HG03139 (cell line): ENCODE measurements at regions not wholly inside any gene's neighbourhood (a gene's known extent, or its start where the extent isn't known, plus 50 kb on each side); places are given as distances from the start of the nearest gene placed in this dataset.

Experiments
- ATAC-seq: cut with Tn5 transposase; IDR thresholded peaks from one replicate; pipeline ENCODE4 v1.9.1; 2021; ENCODE audit not compliant: unreplicated experiment

GRCh38 chr2:215772634-215773563, 240.5 kb downstream of the MREG start:
- no peak for ATAC-seq

DNA sequence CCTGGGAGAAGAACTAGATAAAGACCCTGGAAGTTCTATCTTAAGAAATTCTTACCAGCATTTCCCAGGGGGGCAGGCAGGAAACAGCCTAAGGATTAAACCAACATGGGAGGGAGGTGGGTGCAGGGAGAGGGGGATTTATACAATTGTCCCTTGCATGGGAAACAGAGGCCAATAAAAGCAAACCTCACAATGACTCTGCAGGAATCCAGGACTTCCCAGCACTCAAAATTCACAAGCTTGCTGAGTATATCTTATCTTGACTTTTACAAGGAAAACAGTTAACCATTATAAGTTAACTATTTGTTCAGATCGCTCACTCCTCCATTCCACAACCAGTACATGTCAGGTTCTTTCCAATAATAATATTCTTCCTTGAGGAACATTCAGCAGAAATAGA, 241.3 kb downstream of the MREG start:
- ATAC-seq, result no peak

GRCh38 chr2:215771241-215771640, 242.1 kb downstream of the MREG start:
- ATAC-seq, result no peak

DNA sequence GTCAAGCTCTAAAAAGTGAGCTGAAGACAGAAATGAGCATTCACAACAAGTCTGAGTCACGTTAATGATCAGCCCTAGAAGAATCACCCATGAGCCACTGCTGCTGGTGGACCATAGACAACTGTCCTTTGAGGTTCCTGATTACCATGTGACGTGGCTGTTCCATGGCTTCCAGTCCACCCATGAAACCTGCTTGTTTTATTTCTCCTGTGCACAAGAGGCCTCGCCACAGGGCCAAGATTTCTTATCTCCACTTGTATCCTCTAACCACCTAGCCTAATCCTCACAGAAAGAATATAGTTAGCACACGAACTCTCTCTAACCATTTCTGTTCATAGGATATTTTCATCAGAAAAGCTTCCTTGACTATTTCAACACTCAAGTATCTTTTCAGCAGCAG, 242.7 kb downstream of the MREG start:
- ATAC-seq, result no peak

DNA sequence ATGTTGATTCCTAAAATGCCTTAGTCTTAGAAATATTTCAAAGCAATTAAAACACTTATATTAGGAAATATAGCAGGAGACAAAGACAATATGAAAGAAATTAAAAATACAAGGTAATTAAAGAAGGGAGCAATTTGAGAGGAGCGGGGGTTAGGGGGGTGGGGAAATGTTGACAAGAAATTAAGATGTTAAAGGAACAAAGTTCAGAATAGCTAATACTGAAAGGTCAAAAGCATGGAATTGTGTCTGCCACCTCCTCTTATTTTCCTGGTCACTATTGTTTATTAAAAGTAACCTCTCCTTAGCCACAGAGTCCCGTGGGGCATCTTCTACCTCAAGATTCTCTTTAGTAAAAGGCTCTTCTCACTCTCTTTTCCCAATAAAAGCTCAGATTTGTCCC, 244.1 kb downstream of the MREG start:
- ATAC-seq, result no peak

GRCh38 chr2:215767625-215768024, 245.7 kb downstream of the MREG start:
- ATAC-seq, result no peak

DNA sequence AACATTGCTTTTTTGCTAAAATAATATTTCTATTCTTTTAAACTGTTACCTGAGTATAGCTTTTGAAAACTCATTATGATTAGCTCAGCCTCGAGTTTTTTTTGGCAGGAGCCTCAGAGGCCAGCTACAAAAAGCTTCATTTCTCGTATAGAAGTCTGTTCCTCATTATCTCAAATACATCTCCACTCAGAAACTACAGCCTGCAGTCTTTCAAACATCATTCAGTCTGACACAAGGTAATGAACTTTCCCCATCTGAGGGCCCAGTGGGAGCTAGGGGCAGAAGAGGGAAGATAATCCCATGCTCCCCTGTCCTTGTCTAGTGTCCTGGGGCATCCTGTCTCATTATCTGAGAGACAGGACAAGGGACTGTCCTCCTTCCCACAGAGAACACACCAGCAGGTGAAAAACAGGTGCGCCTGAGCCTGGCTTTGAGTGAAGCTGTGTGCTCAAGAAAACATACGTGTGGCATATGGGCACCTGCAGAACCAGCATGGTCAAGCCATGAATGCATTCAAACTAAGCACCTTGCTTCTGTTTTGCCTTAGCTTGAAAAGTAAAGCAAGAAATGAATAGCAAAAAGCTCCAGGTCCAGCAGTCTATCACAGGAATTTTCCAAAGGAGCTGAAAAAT, 247.5 kb downstream of the MREG start:
- no peak for ATAC-seq

- no peak for ATAC-seq
These were observed 248.8 kb downstream of the MREG start for GRCh38 chr2:215764441-215765048.

DNA sequence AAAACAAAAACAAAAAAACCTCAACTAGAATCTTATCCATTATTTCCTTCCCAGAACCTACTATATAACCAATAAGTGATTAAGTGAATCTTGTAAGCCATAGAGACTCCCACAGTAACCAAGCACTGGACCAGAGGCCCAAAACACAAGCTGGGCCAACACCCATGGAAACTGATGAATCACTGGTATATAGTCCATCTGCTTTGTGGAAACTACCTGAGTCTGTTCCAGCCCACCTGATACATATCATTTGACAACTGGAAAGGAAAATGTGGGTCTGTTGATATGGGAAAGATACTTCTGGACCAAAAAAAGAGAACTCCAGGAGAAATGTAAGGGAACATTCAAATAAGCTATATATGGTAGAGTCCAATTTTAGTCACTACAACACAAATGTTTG, 252.8 kb downstream of the MREG start:
- ATAC-seq, result no peak

DNA sequence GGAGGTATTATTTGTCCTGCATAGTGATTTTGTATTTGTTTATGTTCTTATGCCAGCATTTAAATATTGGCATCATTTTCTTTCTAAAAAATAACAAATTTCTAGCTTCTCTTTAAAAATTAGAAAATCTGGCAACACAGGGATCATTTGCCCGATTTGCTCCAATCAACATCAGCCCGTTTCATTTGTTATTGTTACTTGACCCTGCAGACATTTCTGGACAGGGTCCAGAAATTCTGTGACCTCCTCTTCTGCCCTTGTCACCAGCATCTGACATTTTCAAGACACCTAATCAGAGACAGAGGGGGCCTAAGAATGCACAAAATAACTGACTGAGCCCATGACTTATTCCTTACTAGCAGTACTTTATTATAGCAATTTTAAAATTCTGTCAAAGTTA, 253.3 kb downstream of the MREG start:
- ATAC-seq, result no peak

- no peak for ATAC-seq
These were observed 254.7 kb downstream of the MREG start for GRCh38 chr2:215758691-215759090.

- no peak for ATAC-seq
These were observed 257.0 kb downstream of the MREG start for GRCh38 chr2:215756346-215756730.

GRCh38 chr2:215755641-215756345, 257.6 kb downstream of the MREG start:
- no peak for ATAC-seq

- ATAC-seq, result no peak
These were observed 258.8 kb downstream of the MREG start for GRCh38 chr2:215754546-215754945.

- ATAC-seq, result no peak
These were observed 259.5 kb downstream of the MREG start for GRCh38 chr2:215753808-215754207.

GRCh38 chr2:215752991-215753390, 260.4 kb downstream of the MREG start:
- ATAC-seq, result no peak

DNA sequence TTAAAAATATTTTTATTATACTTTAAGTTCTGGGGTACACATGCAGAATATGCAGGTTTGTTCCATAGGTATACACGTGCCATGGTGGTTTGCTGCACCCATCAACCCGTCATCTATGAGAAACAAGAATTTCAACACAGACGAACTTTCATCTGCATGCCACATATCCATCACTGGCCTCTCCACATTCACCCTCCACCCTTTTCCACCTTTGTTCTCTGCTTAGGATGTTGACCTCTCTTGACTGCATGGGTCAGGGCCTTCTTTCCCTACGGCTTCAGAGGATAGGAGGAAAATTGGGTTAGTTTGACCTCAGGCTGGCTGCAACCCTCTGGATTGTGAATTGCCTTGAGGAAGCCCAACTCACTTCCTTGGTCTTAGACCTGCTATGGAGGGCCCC, 260.9 kb downstream of the MREG start:
- ATAC-seq, result no peak

DNA sequence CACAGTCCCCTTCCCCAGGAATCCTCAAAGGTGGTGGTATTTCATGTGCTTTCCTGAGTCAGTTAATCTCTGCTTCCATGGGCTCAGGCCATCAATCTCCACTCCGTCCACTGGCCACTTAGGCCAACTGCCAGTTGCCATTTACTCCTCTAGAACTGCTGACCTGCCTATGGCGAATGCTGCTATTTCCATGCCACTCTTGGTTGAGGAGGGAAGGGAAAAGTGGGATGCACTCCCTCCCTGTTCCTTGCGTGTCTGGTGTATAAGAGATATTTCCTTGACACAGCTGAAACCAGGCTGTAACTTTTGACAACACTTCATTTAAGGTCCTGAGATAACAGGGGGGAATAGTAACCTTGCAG, 261.5 kb downstream of the MREG start:
- ATAC-seq, result no peak

GRCh38 chr2:215751200-215751910, 262.0 kb downstream of the MREG start:
- ATAC-seq, result no peak

- ATAC-seq, result no peak
These were observed 262.6 kb downstream of the MREG start for GRCh38 chr2:215750763-215751162.
